ENCODE measurements at regions not wholly inside any gene's neighbourhood (a gene's known extent, or its start where the extent isn't known, plus 50 kb on each side); places are given as distances from the start of the nearest gene placed in this dataset.

DNA sequence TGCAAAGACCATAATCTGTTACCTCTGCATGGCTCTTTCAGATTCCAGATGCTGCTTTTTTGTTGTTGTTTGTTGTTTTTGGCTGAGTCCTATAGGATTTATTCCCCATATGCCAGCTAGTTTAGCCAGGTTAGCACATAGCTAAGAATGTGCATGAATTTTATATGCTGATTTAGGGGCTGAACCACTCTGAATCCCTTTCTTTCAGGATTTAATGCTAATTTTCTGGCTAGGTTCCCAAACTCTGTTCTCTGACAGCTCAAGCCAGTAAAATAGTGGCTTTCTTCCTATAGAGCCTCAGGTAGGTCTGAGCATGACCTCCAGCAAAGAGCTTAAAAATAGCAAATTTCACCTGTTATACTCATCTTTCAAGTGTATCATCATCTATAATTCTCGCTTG lies 521.4 kb downstream of the CAAP1 start:
- DNase-seq = no peak

GRCh38 chr9:26369093-26369492 lies 523.5 kb downstream of the CAAP1 start:
- no peak for DNase-seq

DNA sequence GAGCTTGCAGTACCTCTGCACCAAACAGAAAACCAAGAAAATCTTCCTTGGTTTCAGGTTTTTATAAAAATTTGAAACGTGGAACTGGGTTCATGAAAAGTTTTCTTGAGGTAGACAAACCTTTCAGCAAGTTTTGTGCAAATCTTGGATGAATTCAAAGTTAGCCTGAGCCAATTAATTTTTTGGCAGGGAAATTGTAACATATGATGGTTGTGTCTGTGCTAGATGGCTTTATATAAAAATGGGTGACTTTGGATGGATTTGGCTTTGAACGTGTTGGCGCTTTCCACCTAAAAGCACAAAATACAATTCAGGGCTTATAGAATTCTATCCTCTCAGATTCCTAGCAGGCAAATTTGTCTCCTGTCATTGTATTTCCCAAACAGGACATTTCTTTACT lies 524.4 kb downstream of the CAAP1 start:
- no peak for DNase-seq

DNA sequence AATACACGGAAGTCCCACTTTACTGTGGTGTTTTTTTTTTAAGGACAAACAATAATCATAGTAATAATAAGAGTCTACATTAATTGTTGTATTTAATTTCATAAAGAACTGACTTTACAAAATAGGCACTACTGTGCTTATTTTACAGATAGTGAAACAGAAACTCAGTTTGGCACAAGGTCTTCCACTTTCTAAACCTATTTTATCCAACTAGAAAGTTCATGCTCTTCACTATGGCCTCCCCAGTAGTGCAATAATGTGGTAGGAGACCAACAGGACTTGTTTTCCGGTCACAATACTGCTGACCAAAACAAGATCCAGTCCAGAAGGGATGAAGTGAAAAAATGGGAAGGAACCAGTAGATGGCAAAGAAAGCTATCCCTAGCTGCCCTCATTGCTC lies 531.6 kb downstream of the CAAP1 start:
- DNase-seq = no peak

DNA sequence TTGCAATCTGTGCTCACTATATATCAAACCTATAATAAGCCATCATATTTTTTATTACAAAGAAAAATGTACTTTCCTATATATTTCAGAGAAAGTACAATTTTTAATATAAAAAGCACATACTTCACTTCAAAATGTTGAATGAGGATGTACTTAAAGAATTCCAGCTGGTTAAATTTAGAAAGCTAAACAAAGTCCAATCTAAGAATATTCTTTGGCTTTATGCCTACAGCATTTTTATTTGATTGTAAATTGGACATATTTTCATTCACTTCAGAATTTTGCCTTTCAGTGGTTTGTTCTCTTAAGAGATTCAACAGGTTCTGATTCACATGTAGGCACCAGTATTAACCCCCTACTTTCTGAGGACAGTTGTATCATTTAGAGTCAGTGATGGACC lies 533.8 kb downstream of the CAAP1 start:
- DNase-seq = no peak

- peak; percentile 82 for DNase-seq
Measured at GRCh38 chr9:26357803-26358344, 534.7 kb downstream of the CAAP1 start.

DNA sequence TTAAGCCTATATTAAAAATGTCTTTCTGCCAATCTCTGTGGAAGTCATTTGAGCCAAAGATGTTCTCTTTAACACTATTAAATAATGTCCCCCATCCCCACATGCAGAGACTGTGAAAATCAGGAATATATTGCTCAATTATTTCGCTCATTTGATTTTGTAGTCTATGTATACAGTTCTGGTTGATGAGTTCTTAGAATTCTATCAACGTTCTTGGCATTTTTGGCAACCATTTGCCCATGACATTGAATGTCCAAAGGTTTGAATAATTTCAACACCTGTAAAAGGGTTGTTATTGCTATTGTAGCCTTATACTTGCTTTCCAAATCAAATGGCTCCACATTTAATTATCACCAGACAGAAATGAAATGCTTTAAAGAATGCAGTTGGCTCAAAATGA lies 536.1 kb downstream of the CAAP1 start:
- no peak for DNase-seq

- no peak for DNase-seq
Measured at GRCh38 chr9:26346942-26347477, 545.6 kb downstream of the CAAP1 start.

- DNase-seq = no peak
Measured at GRCh38 chr9:26341545-26341944, 551.1 kb downstream of the CAAP1 start.

GRCh38 chr9:26339796-26340195 lies 552.8 kb downstream of the CAAP1 start:
- DNase-seq = no peak

GRCh38 chr9:26335116-26335515 lies 557.5 kb downstream of the CAAP1 start:
- DNase-seq = no peak

GRCh38 chr9:26334706-26335105 lies 557.9 kb downstream of the CAAP1 start:
- no peak for DNase-seq

DNA sequence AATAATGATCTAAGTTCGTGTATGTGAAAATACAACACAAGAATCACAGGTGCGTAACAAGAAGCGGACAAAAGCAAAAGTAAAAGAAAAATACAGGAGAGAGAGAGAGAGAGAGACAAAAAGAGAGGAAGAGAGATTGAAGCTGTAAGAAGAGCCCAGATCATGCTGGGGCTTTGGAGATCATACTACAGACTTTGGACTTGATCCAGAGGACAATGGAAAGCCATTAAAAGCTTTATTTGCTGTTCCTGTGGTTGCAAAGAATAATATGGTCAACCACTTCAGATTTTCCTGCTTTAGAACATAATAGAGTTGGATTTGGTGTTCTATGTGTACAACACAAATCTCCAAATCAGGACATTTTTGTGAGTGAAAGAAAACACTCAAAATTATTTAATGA lies 561.4 kb downstream of the CAAP1 start:
- peak; percentile 87 for DNase-seq

GRCh38 chr9:26329974-26330373 lies 562.6 kb downstream of the CAAP1 start:
- DNase-seq = no peak

GRCh38 chr9:26326563-26326962 lies 566.0 kb downstream of the CAAP1 start:
- peak; percentile 40 for DNase-seq

GRCh38 chr9:26325444-26325829 lies 567.2 kb downstream of the CAAP1 start:
- DNase-seq = no peak

- DNase-seq = no peak
Measured at GRCh38 chr9:26324786-26325443, 567.7 kb downstream of the CAAP1 start.

- no peak for DNase-seq
Measured at GRCh38 chr9:26321935-26322334, 570.7 kb downstream of the CAAP1 start.

DNA sequence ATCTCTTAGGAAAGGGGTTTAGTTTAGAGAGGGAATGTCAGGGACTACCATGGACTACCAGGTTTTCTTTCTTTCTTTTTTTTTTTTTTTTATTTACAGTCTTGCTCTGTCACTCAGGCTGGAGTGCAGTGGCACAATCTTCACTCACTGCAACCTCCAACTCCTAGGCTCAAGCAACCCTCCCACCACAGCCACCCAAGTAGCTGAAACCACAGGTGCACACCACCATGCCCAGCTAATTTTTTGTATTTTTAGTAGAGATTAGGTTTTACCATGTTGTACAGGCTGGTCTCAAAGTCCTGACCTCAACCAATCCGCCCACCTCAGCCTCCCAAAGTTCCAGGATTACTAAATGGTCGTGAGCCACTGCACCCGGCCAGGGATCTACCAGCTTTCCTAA lies 572.7 kb downstream of the CAAP1 start:
- no peak for DNase-seq

DNA sequence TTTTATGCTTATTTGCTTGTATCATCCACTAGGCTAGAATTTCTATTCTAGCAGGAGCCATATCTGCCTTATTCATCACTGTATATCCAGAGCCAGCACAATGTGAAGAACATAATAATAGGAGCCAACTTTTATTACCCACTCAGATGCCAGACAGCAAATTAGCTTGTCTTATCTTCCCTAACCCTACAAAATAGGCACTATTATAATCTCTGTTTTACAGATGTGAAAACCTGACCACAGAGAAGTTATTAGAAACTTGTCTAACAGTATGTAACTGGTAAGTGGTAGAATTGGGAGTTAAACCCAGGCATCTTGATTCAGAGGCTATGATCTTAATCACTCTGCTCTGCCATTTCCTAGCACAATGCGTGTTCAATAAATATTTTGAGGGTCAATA lies 579.5 kb downstream of the CAAP1 start:
- no peak for DNase-seq

- DNase-seq = no peak
Measured at GRCh38 chr9:26311463-26311995, 581.1 kb downstream of the CAAP1 start.

DNA sequence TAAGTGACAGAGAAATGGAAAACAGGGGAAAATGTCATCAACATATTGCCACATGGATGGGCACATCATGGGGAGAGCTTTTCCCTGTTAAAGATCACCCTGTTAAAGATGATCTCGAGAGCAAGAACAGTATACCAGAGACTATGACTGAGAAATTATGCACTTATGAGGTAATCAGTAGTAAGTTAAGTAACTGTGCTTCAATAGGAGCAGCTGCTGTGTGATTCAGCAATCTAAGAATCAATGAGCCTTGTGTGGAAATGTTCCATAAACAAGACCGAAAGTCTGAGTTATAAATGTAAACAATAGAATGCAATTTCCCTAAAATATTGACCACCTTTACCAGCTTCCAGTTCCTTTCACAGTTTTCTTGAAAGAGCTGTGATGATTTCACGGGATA lies 582.3 kb downstream of the CAAP1 start:
- no peak for DNase-seq

DNA sequence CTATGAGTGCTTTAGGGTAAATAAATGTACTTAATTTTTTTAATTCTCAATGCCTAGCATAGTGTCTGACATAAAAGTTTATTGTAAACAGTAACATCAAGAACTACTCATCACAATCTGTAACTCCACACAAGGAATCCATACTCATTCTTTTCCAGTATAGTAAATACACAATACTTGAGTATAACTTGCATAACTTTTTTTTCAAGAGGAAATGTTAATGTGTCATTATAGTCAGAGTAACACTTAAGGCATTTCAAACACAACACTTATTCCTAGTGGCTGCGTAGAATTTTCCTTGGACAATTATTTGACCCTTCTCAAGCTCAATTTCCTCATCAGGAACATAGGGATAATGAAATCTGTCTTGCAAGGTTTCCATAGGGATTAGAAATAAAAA lies 584.3 kb downstream of the CAAP1 start:
- no peak for DNase-seq

- DNase-seq = no peak
Measured at GRCh38 chr9:26301659-26302058, 590.9 kb downstream of the CAAP1 start.

DNA sequence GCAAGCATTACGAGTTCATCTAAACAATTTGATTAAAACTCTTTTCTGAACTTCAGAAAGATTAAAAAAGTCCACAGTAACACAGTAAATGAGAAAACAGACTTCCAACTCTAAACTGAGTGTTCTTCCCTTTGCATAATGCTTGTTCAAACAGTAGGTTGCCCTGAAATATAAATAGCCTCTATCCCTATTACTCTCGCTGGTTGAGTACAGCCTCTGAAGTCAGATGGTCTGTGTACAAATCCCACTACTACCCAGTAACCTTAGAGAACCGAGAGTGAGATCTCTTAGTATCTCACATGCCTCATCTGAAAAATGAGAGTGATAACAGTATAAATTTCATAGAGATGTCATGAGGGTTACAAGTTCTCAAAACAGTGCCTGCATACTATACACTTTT lies 591.6 kb downstream of the CAAP1 start:
- no peak for DNase-seq

Data from NCI-H2029 treated with DMSO at 0.1 percent for 48 hours (cell line).